GM18520 (cell line): ENCODE measurements at regions not wholly inside any gene's neighbourhood (a gene's known extent, or its start where the extent isn't known, plus 50 kb on each side); places are given as distances from the start of the nearest gene placed in this dataset.
A peak's percentile ranks its signal among the peaks of the same experiment; 100 is the strongest.
"Not testable (repeated sequence)": the region's sequence is repeated elsewhere in the genome, so short reads cannot be mapped to it uniquely, and the experiment has no call there.

Experiments
- ATAC-seq: cut with Tn5 transposase; IDR thresholded peaks from one replicate; pipeline ENCODE4 v1.9.1; 2021; ENCODE audit not compliant: unreplicated experiment

DNA sequence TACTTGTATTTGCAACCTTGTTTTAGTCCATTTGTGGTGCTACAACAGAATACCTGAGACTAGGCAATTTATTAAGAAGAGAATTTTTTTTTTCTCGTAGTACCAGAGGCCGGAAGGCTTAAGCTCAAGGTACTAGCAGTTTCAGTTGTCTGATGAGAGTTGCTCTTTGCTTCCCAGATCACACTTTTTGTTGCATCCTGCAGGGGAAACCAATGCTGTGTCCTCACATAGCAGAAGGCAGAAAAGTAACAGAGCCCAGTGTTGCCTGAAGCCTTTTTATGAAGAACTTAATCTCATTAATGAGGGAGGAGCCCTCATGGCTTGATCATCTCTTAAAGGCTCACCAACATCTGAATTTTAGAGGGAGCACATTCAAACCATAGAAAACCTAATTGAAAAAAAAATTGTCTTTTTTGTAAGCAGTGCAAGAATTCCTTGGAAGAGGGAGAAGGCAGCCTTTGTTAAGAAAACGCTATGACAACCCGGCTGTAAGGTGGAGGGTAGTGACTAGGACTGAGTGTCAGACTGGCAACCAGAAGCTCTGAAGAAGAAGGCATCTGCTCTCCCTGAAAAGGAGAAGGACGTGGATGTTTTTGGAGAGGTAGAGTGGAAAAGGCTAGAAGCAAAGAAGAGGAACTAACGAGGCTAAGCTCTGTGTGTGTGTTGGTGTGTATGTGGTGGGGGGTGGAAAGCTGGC is 1245.3 kb downstream of the ROBO2 start:
- ATAC-seq, result no peak

DNA sequence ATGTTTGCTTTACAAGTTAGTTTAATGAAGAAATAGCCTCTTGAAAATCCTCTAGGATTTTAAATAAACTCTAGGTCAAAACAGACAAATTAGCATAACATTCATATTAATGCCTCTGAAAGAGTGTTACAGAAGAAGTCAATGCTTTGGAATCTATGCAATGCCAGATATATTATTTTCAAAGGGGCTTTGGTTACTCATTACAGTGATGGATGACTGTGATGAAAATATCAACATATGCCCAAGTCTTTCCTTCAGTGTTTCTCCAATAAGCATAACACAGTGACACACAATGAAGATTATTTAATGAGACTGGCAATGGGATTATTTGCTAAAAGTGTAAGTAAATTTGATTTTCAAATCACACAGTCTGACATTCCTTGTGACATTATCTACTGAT is 1247.2 kb downstream of the ROBO2 start:
- ATAC-seq, result no peak

DNA sequence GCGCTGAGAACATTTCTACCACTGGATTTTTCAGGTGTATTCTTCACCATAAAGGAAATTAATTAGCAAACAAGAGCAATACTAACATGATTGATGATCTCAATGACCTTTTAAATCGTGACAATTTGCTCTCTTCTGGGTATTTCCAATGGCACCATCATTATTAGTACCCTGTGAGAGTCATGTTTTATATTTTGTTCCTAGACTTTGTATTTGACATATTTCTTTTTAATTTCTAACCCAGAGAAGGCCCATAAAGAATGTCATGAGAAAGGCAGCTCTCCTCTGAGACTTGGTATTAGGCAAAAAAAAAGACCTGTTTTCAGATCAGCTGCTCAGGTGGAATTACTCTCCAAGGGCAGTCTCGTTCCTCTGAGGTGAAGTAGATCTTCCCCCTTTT is 1253.4 kb downstream of the ROBO2 start:
- no peak for ATAC-seq

DNA sequence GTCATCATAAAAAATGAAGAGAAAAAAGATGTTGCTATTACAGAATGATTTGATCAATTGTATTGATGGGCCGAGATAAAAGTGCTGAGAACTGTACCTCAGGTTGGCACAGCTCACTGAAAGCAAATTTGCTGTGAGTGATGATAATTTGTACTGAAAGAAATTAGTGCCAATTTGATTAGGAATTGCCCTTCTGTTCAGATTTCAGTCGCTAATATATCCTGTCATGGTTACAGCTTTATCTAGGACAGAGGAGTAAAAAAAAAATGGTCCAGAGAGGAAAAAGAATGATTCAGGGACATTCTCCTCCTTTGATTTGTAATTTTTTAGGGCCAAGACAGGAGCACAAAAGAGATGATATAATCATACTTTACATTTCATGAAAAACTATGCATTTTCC is 1264.2 kb downstream of the ROBO2 start:
- no peak for ATAC-seq

DNA sequence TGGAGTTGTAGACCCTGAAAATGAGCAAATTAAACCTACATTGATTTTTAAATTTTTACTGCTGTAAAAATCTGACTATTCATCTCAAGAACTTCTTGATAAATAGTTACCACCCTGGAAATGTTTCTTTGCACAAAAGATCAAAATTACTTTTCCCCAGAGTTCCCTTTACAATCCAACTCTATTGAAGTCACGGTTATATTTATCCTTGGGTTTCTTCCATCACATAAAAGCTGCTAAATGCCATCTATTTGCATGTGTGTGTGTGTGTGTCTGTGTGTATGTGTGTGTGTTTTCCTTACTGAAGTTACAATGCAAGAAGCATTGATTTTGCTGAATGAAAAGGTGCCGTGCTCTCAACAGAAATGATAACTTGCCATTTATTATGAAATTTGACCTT is 1273.0 kb downstream of the ROBO2 start:
- no peak for ATAC-seq

DNA sequence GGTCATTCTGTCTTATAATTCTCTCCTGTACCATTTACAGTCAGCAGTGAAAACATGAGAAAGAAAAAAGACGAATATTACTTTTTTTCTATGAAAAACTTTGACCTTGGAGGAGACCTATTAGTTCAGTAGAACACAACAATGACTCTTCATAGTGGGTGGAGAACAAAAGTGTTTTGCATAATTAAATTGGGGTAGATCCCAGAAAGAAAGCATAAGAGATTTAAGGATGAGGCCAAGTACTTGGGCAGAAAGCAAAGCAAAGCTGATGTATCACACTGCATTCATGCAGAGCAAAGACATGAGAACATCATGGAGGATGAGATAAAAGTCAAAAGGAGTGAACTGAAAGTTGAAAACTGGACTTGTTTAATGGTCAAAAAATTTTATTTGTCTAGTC is 1273.4 kb downstream of the ROBO2 start:
- ATAC-seq, result no peak

DNA sequence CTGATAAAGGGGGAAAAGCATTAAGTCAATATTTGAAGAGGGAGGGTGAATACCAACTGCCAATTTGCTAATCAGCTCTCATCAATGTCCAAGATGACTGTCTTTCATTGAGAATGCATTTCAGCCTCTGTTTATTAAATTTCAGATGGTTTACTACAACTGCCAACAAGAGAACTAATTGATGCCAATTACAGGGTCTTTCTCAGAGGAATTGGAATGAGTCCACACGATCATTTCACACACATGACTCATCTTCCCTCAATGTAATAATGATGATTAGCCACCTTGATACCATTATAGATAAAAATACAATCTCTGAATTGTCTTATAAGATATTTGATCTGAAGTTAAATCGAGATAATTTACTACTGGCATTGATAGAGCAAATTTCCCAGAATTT is 1274.4 kb downstream of the ROBO2 start:
- ATAC-seq, result no peak

DNA sequence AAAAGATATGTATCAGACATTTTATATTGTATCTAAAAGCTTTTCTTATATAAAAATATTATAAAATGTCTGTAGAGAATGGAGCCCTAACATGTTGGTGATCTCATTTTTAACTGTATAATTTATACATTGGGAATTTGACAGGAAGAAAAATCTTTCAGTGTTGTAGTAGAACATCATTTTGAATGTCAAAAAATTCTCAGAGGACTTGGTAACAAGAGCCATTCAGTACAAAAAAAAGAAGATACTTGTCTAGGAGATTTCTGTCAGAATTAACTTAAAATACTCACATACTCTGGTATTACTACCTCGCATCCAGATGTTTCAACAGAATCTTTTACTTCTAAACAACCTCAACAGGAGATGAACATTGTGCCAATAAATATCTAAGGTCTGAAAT is 1277.9 kb downstream of the ROBO2 start:
- no peak for ATAC-seq

DNA sequence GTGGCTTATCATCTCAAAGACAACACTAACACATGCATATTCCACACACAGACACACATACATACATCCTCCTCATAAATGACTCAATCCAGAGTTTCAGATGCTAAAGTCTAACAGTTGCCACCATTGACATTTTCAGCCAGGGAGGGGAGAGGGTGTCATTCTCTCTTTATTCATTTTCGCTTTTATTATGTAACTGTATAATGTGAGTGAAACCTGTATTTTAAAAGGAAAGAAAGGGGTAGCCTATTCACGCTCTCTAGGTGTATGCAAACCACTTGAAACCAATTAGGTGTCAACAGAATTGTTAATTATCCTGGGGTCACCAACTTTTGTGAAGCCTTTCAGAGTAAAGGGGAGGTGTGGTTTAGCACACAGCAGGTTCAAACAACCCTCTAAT is 1282.9 kb downstream of the ROBO2 start:
- ATAC-seq, result no peak

DNA sequence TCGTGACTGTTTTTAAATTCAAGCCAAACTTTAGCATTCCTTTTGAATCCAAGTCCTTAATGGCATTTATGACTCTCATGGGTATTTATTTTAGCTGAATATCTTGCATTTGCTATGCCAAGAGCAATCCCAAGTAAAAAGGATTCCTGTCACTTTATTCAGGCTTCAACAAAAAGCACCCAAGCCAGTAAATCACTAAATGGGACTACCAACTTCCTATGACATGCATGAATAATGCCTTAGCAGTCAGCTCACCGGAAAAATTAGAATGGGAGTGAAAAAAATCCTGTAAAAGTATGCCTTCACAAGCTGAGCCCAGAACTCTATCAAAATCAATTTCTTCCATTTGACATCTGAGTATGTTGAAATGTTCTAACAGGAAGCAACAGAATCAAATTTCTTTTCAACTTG is 1297.9 kb downstream of the ROBO2 start:
- ATAC-seq, result no peak

DNA sequence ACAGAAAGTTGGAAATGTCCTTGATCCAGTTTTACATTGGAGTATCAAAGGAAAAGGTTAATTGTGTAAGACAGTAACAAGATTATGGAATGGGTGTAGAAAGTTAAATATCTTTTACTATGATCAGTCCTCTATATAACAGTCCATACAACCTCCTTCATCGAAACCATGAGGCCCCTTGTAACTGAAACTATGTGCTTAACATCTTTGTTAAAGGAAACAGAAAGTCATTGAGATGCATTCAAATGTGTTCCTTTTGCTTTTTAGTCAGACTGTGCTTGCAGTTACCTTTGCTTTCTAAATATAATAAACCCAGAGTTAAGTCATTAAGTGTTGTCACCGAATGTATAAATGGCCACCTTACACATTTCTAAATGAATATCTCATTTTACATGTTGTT is 1298.5 kb downstream of the ROBO2 start:
- peak; percentile 83 for ATAC-seq

DNA sequence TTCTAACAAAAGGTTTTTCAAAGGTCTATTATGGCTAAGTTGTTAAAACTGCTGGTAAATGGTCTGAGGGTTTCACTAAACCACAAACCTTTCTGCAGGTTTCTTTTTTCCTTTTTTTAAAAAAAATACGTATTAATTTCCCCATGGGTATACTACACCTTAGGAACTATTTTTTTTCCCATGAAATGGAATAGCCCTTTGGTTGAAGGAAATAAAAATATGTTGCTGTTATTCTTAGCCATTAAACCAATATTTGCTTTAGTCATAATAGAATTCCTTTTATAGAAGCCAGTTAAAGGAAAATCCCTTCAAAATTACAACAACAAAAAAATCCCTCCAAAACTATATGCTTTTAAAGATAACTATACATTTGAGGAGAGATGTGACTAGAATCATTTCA is 1303.3 kb downstream of the ROBO2 start:
- no peak for ATAC-seq

DNA sequence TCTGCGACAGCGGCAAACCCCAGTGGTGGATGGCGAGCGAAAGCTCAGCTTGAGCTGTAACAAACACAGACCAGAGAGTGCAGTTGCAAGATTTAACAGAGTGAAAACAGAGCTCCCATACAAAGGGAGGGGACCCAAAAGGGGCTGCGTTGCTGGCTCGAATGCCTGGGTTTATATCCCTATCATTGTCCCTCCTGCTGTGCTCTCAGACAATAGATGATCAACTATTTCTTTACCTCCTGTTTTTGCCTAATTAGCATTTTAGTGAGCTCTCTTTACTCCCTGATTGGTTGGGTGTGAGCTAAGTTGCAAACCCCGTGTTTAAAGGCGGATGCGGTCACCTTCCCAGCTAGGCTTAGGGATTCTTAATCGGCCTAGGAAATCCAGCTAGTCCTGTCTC is 1304.4 kb downstream of the ROBO2 start:
- not testable (repeated sequence) for ATAC-seq

DNA sequence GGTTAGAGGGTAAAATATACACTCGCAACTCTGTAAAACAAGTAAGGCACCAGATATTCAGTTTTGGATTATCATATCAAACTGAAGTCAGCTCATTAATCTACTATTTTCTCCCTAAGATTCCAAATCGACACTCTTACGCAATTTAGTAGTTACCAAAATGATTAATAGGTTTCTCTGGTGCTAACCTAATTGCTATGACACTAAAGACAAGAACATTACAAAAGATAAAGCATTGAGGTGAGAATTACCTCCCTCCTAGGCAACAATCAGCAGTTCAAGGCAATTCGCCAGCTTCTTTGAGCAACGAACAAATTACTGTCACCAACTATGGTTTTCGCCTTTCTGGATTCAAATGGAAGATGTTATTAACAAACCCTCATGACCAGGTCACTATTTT is 1305.0 kb downstream of the ROBO2 start:
- ATAC-seq, result no peak

DNA sequence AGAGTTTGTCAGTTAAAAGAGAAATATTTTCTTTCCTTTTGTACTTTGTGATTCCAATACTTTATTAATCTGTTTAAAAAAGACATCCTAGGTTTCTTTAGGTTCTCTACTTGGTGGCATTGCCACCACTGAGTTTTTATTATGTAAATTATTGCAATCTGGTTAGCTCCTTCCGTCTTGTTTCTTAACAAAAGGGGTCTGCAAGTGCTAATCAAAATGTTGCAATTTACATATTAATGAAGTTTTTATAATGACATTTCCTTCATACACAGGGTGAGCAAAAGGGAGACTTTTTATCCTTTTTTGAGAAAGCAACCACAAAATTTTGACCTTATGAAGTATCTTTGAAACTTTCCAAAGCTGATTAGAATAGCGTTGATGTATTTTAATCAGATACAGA is 1307.3 kb downstream of the ROBO2 start:
- no peak for ATAC-seq

DNA sequence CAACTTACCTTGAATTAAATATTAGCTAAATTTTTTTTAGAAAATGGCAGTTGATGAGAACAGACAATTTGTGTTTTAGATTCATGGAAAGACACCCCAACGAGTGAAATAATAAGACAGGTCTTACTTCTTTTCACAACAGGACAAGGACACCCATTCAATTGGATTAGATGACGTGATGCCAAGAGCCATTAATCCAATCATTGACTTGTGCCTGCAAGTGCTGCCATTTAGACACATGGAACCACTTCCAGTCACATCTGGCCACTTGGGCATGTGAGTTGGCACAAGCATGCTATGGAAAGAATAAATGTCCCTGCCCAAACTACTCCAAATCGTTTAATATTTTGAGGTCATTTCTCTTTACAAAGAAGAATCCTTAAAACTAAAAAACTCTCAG is 1308.8 kb downstream of the ROBO2 start:
- ATAC-seq, result no peak

DNA sequence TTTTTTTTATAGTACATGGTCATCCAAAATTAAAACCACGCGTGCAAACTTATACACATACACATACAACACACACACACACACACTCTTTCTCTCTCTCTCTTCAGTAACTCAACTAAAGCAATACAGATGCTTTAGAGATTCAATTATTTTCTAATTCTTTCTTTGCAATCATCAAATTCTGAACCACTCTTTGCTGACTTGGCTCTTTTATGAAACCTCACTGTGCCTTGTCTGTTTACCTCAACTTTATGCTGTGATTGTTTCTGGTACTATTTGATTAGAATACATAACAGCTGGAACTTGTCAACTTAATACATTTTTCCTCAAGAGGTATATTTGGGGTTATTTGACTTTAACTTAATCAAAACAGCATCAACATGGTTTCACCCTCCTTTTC is 1309.7 kb downstream of the ROBO2 start:
- ATAC-seq, result no peak

DNA sequence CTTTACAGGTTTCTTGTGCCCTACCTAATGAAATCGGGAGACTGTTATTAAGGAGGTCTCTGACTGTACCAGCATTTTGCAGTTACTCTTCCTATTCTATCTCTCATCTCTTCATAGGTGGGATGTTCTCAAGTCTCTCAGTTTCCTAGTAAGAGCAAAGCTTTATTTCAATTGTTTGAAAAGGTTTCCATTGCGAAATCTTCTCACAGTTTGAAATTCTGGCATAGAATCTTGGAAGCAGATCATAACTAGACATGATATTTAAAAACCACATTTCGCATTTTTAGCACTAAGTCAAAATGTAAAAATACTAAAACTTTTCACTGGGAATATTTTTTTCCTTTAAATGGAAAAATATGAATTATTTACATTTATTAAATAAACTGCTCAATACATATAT is 1311.4 kb downstream of the ROBO2 start:
- no peak for ATAC-seq

DNA sequence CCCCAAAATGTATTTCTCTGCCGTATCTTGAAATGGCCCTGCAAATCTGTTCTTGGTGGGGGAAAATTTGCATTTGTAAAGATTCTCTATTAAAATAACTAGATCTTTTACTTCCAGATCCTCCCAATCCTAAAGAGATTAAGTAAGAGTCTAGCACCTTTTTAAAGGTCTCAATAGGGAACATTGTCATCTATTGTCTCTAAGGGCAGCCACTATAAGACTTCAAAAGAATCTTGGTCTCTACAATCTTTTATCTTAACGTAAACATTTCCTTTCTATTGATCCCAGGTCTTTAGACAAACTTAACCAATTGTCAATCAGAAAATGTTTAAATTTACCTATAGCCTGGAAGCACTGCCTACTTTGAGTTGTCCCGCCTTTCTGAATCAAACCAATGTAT is 1313.3 kb downstream of the ROBO2 start:
- ATAC-seq, result no peak

DNA sequence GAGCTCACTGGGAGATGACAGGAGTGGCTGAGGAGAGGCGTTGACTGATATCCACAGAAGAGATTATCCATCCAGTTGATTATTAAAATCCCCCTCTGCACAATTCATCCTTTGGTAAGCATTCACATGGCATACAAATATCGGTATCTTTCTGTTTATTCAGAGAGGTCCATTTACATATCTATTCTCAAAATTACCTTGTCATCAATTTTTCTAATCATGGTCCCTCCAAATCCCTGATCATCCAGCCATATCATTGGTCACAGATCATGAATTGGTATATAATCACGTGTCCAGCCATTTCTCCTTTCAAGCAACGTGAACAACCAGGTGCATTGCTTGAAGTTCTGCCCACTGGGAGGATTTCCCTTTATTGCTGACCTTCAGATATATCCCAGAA is 1321.0 kb downstream of the ROBO2 start:
- ATAC-seq, result no peak

DNA sequence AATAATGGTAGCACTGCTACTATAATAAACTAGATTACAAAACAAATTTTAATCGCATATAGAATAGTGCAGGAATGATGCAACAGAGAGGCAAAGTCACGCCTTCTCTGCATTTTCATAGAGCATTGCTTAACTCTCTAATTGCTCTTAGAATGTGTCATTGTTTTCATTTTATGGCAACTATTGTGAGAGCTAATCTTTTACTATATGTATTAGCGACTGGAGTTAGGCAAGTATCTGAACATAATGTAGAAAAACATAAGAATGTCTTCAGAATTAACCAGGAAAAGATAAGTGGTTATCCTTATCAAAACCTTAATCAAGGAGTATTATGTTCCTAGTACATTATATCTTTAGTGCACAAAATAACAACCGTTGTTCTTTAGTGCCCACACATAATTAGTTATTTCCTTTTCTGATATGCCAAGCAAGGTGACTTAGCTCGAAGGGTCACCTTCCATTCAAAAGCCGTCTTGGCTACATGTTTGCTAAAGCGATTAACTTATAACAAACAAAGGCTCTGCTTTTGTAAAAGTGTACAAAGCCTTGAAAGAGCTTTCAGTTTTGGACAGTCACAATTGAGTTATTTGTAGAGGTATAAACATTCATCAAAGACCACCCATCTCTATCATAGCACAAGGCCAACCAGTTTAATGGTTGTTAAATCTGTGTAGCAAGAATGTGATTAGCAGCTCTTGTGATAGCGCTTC is 1328.9 kb downstream of the ROBO2 start:
- ATAC-seq, result no peak

DNA sequence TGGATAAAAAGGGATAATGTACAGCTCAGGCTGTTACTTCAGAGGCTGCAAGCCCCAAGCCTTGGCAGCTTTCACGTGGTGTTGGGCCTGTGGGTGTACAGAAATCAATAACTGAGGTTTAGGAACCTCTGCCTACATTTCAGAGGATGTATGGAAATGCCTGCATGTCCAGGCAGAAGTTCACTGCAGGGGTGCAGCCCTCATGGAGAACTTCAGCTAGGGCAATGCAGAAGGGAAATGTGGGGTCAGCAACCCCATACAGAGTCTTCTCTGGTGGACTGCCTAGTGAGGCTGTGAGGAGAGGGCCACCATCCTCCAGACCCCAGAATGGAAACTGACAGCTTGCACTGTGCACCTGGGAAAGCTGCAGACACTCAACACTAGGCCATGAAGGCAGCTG is 1350.3 kb downstream of the ROBO2 start:
- ATAC-seq, result no peak

DNA sequence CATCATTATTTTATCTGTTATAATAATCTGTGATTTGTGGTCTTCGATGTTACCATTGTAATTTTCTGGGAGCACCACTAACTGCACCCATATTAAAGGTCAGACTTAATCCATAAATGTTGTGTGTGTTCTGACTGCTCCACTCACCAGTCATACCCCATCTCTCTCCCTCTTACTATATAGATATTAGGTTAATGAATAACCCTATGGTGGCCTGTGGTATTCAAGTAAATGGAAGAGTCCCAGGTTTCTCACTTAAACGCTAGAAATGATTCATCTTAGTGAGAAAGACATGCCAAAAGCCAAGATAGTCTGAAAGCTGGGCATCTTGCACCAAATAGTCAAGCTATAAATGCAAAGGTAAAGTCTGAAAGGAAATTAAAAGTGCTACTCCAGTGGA is 1358.5 kb downstream of the ROBO2 start:
- no peak for ATAC-seq
